HL-60 (cell line): ENCODE measurements at regions not wholly inside any gene's neighbourhood (a gene's known extent, or its start where the extent isn't known, plus 50 kb on each side); places are given as distances from the start of the nearest gene placed in this dataset.

ENCODE experiments used
- DNase-seq, 2 experiments: peaks; one replicate each; pipeline ENCODE4 v3.0.0-alpha.2; 2010 to 2020; ENCODE audit warnings: low read depth in 1 of 2, low spot score in 1 of 2
- H3K27ac ChIP-seq: fragments of 250-450 bp; sonication (Bioruptor Pico); replicated peaks from 2 replicates; pipeline ENCODE4 v1.5.1; 2020; ENCODE audit warnings: mild to moderate bottlenecking, moderate library complexity
- H3K27me3 ChIP-seq: fragments of 250-450 bp; sonication (Bioruptor Pico); 2 replicates; pipeline ENCODE4 v1.5.1; 2021; ENCODE audit warnings: mild to moderate bottlenecking, moderate library complexity; ENCODE audit not compliant: insufficient read depth, poor library complexity, severe bottlenecking
- H3K4me3 ChIP-seq: replicated peaks from 2 replicates; pipeline ENCODE4 v1.5.1; 2011; ENCODE audit warnings: mild to moderate bottlenecking, control low read depth, low read length; ENCODE audit not compliant: insufficient read depth
- CTCF ChIP-seq: IDR thresholded peaks from one replicate; pipeline ENCODE4 v1.5.1; 2011; ENCODE audit warnings: low read length, control low read depth, inconsistent platforms; ENCODE audit not compliant: insufficient read depth
- GABPA ChIP-seq: IDR thresholded peaks from 2 replicates; pipeline ENCODE4 v1.6.1; 2012; ENCODE audit warnings: low read depth
- POLR2AphosphoS5 ChIP-seq: IDR thresholded peaks from 2 replicates; pipeline ENCODE4 v1.6.1; 2012; ENCODE audit warnings: low read depth
- REST ChIP-seq: IDR thresholded peaks from 2 replicates; pipeline ENCODE4 v1.6.1; 2012; ENCODE audit warnings: low read depth; ENCODE audit not compliant: insufficient replicate concordance
- SPI1 ChIP-seq: IDR thresholded peaks from 2 replicates; pipeline ENCODE4 v1.6.1; 2012; ENCODE audit warnings: low read depth, mild to moderate bottlenecking, borderline replicate concordance

DNA sequence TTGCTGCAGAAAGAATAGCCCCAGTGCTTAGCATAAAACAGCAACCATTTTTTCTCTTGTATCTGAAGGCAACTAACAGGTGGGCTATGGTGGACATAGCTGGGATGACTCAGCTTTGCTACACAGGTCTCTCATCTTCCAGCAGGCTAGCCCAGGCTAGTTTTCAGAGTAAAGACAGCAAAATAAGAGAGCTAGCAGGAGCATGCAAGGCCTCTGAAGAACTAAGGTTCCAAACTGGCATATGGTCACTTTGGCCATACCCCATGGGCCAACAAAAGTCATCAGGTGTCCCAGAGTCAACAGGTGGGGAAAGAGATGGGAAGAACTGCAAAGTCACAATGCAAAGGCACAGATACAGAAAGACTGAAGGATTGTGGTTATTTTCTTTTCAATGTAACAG, 571.6 kb upstream of the MGMT start:
- no peak for DNase-seq
- TF ChIP-seq POLR2AphosphoS5 (no peak), REST (no peak), CTCF (no peak), SPI1 (no peak), GABPA (no peak)

GRCh38 chr10:128896116-128896795, 570.8 kb upstream of the MGMT start:
- Histone ChIP-seq H3K27ac (no peak overlapping the region), H3K27me3 (no peaks in the 10 kb centered on the region), H3K4me3 (no peak overlapping the region)
- no peak for DNase-seq
- TF ChIP-seq CTCF = no peak
- TF ChIP-seq GABPA = no peak
- TF ChIP-seq SPI1 = no peak
- no peak for TF ChIP-seq REST
- TF ChIP-seq POLR2AphosphoS5 = no peak

More for the DNA sequence above, 571.6 kb upstream of the MGMT start:
- Histone ChIP-seq H3K27ac (no peak overlapping the region), H3K27me3 (no peaks in the 10 kb centered on the region), H3K4me3 (no peak overlapping the region)

- Histone ChIP-seq H3K27me3 (peaks cover under 1% of the 10 kb centered on the region), H3K27ac (no peak overlapping the region), H3K4me3 (no peak overlapping the region)
- no peak for DNase-seq
- TF ChIP-seq CTCF (no peak), GABPA (no peak), POLR2AphosphoS5 (no peak), SPI1 (no peak), REST (no peak)
Measured at GRCh38 chr10:128896963-128897362, 570.1 kb upstream of the MGMT start.
